ENCODE measurements at regions not wholly inside any gene's neighbourhood (a gene's known extent, or its start where the extent isn't known, plus 50 kb on each side); places are given as distances from the start of the nearest gene placed in this dataset.

GRCh38 chr2:35104309-35104708 lies 1251.3 kb upstream of the CRIM1 start:
- DNase-seq (ENCODE audit: extremely low read depth, insufficient read length) = no peak
- Histone ChIP-seq H3K27me3 (replicated peaks; ENCODE audit: control insufficient read depth, insufficient read depth, low read length) (no peaks in the 10 kb centered on the region), H3K4me3 (replicated peaks; ENCODE audit: low read depth, low read length) (no peak overlapping the region), H3K36me3 (ENCODE audit: control insufficient read depth, insufficient read depth, low read length) (no peaks in the 10 kb centered on the region)
- no peak for TF ChIP-seq CTCF (IDR thresholded peaks at IDR 0.05; ENCODE audit: insufficient read depth, low read length, poor library complexity, severe bottlenecking)

GRCh38 chr2:35099342-35099741 lies 1256.2 kb upstream of the CRIM1 start:
- no peak for DNase-seq (ENCODE audit: extremely low read depth, insufficient read length)
- H3K4me3 ChIP-seq (replicated peaks; ENCODE audit: low read depth, low read length) = no peak overlapping the region
- H3K27me3 ChIP-seq (replicated peaks; ENCODE audit: control insufficient read depth, insufficient read depth, low read length) = no peaks in the 10 kb centered on the region
- no peak for TF ChIP-seq CTCF (IDR thresholded peaks at IDR 0.05; ENCODE audit: insufficient read depth, low read length, poor library complexity, severe bottlenecking)
- H3K36me3 ChIP-seq (ENCODE audit: control insufficient read depth, insufficient read depth, low read length) = no peaks in the 10 kb centered on the region

GRCh38 chr2:35082072-35082471 lies 1273.5 kb upstream of the CRIM1 start:
- no peak for TF ChIP-seq CTCF (IDR thresholded peaks at IDR 0.05; ENCODE audit: insufficient read depth, low read length, poor library complexity, severe bottlenecking)
- Histone ChIP-seq H3K4me3 (replicated peaks; ENCODE audit: low read depth, low read length) (no peak overlapping the region), H3K27me3 (replicated peaks; ENCODE audit: control insufficient read depth, insufficient read depth, low read length) (no peaks in the 10 kb centered on the region), H3K36me3 (ENCODE audit: control insufficient read depth, insufficient read depth, low read length) (no peaks in the 10 kb centered on the region)
- DNase-seq (ENCODE audit: extremely low read depth, insufficient read length) = no peak

DNA sequence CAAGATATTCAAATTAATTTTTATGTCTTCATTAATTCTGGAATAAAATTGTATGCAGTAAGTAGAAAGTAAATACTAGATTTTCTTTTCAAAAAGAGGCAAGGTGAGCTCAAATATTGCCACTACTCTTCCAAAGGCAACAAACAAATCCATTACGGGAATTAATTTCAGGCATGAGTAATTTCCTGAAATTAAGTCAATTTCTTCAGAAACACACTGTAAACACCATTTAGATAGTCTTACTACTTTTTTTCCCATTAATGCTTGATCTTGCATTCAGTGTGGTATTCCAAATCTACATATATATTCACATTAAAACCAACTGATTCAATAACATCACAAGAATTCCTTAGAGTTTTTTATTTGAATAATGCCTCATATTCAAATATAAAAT lies 1274.0 kb upstream of the CRIM1 start:
- no peak overlapping the region for H3K4me3 ChIP-seq (replicated peaks; ENCODE audit: low read depth, low read length)
- no peaks in the 10 kb centered on the region for H3K27me3 ChIP-seq (replicated peaks; ENCODE audit: control insufficient read depth, insufficient read depth, low read length)
- DNase-seq (ENCODE audit: extremely low read depth, insufficient read length) = no peak
- no peaks in the 10 kb centered on the region for H3K36me3 ChIP-seq (ENCODE audit: control insufficient read depth, insufficient read depth, low read length)
- no peak for TF ChIP-seq CTCF (IDR thresholded peaks at IDR 0.05; ENCODE audit: insufficient read depth, low read length, poor library complexity, severe bottlenecking)

DNA sequence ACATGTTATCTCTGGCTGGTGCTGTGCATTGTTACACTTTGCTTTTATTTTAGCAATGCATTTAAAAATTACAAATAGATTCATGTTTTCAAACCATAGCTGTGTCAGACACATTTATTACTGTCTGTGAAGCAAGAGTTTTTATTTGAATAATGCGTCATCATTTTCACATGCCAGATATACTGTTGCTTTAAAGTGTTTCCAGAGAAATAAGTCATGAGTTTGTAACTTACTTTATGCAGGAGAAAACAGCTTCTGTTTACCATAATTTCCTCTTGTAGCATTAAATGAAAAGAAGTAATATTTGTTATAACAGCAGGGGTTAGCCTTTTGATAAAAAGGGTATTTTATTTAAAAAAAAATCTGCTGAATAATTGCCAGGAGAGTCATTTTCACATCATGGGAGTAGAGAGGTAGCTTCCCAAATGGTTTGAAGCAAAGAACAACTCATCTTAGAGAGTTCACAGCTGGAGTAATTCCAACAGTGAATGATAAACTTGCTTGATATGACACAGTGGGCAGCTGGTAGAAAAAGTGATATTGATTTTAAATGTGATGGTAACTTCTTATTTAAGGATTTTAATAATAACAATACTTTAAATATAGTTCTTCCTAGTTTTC lies 1274.5 kb upstream of the CRIM1 start:
- no peak for TF ChIP-seq CTCF (IDR thresholded peaks at IDR 0.05; ENCODE audit: insufficient read depth, low read length, poor library complexity, severe bottlenecking)
- no peak for DNase-seq (ENCODE audit: extremely low read depth, insufficient read length)
- no peak overlapping the region for H3K4me3 ChIP-seq (replicated peaks; ENCODE audit: low read depth, low read length)
- H3K27me3 ChIP-seq (replicated peaks; ENCODE audit: control insufficient read depth, insufficient read depth, low read length) = no peaks in the 10 kb centered on the region
- H3K36me3 ChIP-seq (ENCODE audit: control insufficient read depth, insufficient read depth, low read length) = no peaks in the 10 kb centered on the region

Measured in GM06990 (cell line).